ENCODE measurements at regions not wholly inside any gene's neighbourhood (a gene's known extent, or its start where the extent isn't known, plus 50 kb on each side); places are given as distances from the start of the nearest gene placed in this dataset.
"Not testable (repeated sequence)": the region's sequence is repeated elsewhere in the genome, so short reads cannot be mapped to it uniquely, and the experiment has no call there.

GRCh38 chr18:64810354-64810753 is 661.5 kb upstream of the LINC00305 start:
- no peak for DNase-seq

GRCh38 chr18:64809801-64810200 is 660.9 kb upstream of the LINC00305 start:
- no peak for DNase-seq

GRCh38 chr18:64807560-64807959 is 658.7 kb upstream of the LINC00305 start:
- no peak for DNase-seq

- DNase-seq = no peak
Measured at GRCh38 chr18:64806691-64807090, 657.8 kb upstream of the LINC00305 start.

GRCh38 chr18:64806232-64806631 is 657.3 kb upstream of the LINC00305 start:
- no peak for DNase-seq

- DNase-seq = no peak
Measured at GRCh38 chr18:64803471-64803870, 654.6 kb upstream of the LINC00305 start.

GRCh38 chr18:64800151-64800550 is 651.3 kb upstream of the LINC00305 start:
- DNase-seq = no peak

- no peak for DNase-seq
Measured at GRCh38 chr18:64799376-64799775, 650.5 kb upstream of the LINC00305 start.

GRCh38 chr18:64791236-64791635 is 642.3 kb upstream of the LINC00305 start:
- no peak for DNase-seq

GRCh38 chr18:64785686-64786085 is 636.8 kb upstream of the LINC00305 start:
- DNase-seq = no peak

GRCh38 chr18:64777556-64777955 is 628.7 kb upstream of the LINC00305 start:
- no peak for DNase-seq

- no peak for DNase-seq
Measured at GRCh38 chr18:64765908-64766307, 617.0 kb upstream of the LINC00305 start.

GRCh38 chr18:64752707-64753106 is 603.8 kb upstream of the LINC00305 start:
- DNase-seq = no peak

GRCh38 chr18:64749884-64750283 is 601.0 kb upstream of the LINC00305 start:
- DNase-seq = no peak

- DNase-seq = no peak
Measured at GRCh38 chr18:64747803-64748202, 598.9 kb upstream of the LINC00305 start.

GRCh38 chr18:64742898-64743297 is 594.0 kb upstream of the LINC00305 start:
- no peak for DNase-seq

GRCh38 chr18:64734063-64734462 is 585.2 kb upstream of the LINC00305 start:
- DNase-seq = no peak

GRCh38 chr18:64725657-64726056 is 576.8 kb upstream of the LINC00305 start:
- DNase-seq = not testable (repeated sequence)

- no peak for DNase-seq
Measured at GRCh38 chr18:64720781-64721464, 572.0 kb upstream of the LINC00305 start.

GRCh38 chr18:64718808-64719207 is 569.9 kb upstream of the LINC00305 start:
- DNase-seq = no peak

GRCh38 chr18:64717026-64717425 is 568.1 kb upstream of the LINC00305 start:
- DNase-seq = no peak

- DNase-seq = no peak
Measured at GRCh38 chr18:64714086-64714485, 565.2 kb upstream of the LINC00305 start.

GRCh38 chr18:64713284-64713683 is 564.4 kb upstream of the LINC00305 start:
- DNase-seq = no peak

GRCh38 chr18:64712035-64712434 is 563.1 kb upstream of the LINC00305 start:
- no peak for DNase-seq

GRCh38 chr18:64710105-64710861 is 561.4 kb upstream of the LINC00305 start:
- DNase-seq = no peak

All from NCI-H2227 treated with DMSO at 0.1 percent for 48 hours (cell line).